Suprapubic skin (tissue), 4 donors: ENCODE measurements at regions not wholly inside any gene's neighbourhood (a gene's known extent, or its start where the extent isn't known, plus 50 kb on each side); places are given as distances from the start of the nearest gene placed in this dataset.
A peak's percentile ranks its signal among the peaks of the same experiment; 100 is the strongest.

Experiments
- DNase-seq, 2 donors: peaks; one replicate each; pipeline ENCODE4 v3.0.0-alpha.2; 2019; ENCODE audit warnings: low spot score in 2 of 2
- H3K27ac ChIP-seq: fragments of 200-600 bp; sonication (generic); one replicate; pipeline ENCODE4 v1.5.1; 2019
- H3K27me3 ChIP-seq: fragments of 200-600 bp; sonication (generic); one replicate; pipeline ENCODE4 v1.5.1; 2019
- H3K36me3 ChIP-seq: fragments of 200-600 bp; sonication (generic); one replicate; pipeline ENCODE4 v1.5.1; 2019
- H3K4me1 ChIP-seq: fragments of 200-600 bp; sonication (generic); one replicate; pipeline ENCODE4 v1.5.1; 2019
- H3K4me3 ChIP-seq: fragments of 200-600 bp; sonication (generic); one replicate; pipeline ENCODE4 v1.5.1; 2019; ENCODE audit warnings: mild to moderate bottlenecking
- H3K9me3 ChIP-seq: fragments of 200-600 bp; sonication (generic); one replicate; pipeline ENCODE4 v1.5.1; 2019
- EP300 ChIP-seq: sonication (generic); formaldehyde crosslinking; IDR thresholded peaks from one replicate; pipeline ENCODE4 v1.6.1; 2017; ENCODE audit warnings: antibody characterized with exemption
- POLR2A ChIP-seq, 2 donors: fragments of 450-650 bp; IDR thresholded peaks; one replicate each; pipeline ENCODE4 v1.6.1; 2017; ENCODE audit warnings: antibody characterized with exemption in 2 of 2, mild to moderate bottlenecking in 2 of 2, moderate library complexity in 2 of 2
- POLR2AphosphoS5 ChIP-seq, 3 donors: sonication (generic); formaldehyde crosslinking; IDR thresholded peaks; one replicate each; pipeline ENCODE4 v1.6.1; 2017; ENCODE audit warnings: antibody characterized with exemption in 3 of 3
- WGBS: methylation state at CpG from one replicate; pipeline ENCODE4 v1.1.5; 2018; 5-methylcytosine and 5-hydroxymethylcytosine counted together
- TF ChIP-seq, protein P1 (sequence below), 2 donors: fragments of 200-600 bp in 1 of 2; fragments of 450-650 bp in 1 of 2; sonication (generic) in 1 of 2; IDR thresholded peaks; one replicate each; pipeline ENCODE4 v1.5.1; 2016 to 2019; ENCODE audit warnings: antibody characterized with exemption in 2 of 2, mild to moderate bottlenecking in 1 of 2, moderate library complexity in 1 of 2

DNA sequence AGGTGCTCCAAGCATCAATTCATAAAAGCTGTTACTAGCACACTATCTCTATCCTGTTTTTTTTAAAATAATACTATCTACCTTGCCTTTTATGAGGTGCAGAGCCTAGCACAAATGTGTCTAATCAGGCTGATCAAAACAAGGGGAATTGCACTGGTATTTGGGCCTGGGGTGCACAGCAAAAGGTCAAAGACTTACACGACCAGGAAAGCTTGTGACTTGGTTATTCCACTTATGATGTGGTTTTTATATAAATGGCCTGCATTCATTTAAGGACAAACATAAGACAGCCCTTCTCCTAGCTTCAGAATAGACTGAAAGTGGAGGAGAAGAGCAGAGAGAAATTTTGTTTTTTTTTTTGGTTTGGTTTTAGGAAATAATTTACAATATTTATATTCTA, 98.4 kb upstream of the SGIP1 start:
- no peak overlapping the region for H3K4me3 ChIP-seq
- TF ChIP-seq POLR2A (IDR thresholded peaks at IDR 0.05) (no peak), EP300 (no peak), POLR2AphosphoS5 (IDR thresholded peaks at IDR 0.05) (no peak)
- TF ChIP-seq, protein P1, sequence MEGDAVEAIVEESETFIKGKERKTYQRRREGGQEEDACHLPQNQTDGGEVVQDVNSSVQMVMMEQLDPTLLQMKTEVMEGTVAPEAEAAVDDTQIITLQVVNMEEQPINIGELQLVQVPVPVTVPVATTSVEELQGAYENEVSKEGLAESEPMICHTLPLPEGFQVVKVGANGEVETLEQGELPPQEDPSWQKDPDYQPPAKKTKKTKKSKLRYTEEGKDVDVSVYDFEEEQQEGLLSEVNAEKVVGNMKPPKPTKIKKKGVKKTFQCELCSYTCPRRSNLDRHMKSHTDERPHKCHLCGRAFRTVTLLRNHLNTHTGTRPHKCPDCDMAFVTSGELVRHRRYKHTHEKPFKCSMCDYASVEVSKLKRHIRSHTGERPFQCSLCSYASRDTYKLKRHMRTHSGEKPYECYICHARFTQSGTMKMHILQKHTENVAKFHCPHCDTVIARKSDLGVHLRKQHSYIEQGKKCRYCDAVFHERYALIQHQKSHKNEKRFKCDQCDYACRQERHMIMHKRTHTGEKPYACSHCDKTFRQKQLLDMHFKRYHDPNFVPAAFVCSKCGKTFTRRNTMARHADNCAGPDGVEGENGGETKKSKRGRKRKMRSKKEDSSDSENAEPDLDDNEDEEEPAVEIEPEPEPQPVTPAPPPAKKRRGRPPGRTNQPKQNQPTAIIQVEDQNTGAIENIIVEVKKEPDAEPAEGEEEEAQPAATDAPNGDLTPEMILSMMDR (IDR thresholded peaks at IDR 0.05), result no peak
- no peak overlapping the region for H3K27ac ChIP-seq
- no peaks in the 10 kb centered on the region for H3K36me3 ChIP-seq
- H3K9me3 ChIP-seq, result peaks cover 4% of the 10 kb centered on the region
- H3K4me1 ChIP-seq, result peaks cover 8% of the 10 kb centered on the region
- H3K27me3 ChIP-seq, result no peaks in the 10 kb centered on the region
- WGBS, result 61% methylated on average over 1 of the region's 1 CpG
- DNase-seq, result no peak

DNA sequence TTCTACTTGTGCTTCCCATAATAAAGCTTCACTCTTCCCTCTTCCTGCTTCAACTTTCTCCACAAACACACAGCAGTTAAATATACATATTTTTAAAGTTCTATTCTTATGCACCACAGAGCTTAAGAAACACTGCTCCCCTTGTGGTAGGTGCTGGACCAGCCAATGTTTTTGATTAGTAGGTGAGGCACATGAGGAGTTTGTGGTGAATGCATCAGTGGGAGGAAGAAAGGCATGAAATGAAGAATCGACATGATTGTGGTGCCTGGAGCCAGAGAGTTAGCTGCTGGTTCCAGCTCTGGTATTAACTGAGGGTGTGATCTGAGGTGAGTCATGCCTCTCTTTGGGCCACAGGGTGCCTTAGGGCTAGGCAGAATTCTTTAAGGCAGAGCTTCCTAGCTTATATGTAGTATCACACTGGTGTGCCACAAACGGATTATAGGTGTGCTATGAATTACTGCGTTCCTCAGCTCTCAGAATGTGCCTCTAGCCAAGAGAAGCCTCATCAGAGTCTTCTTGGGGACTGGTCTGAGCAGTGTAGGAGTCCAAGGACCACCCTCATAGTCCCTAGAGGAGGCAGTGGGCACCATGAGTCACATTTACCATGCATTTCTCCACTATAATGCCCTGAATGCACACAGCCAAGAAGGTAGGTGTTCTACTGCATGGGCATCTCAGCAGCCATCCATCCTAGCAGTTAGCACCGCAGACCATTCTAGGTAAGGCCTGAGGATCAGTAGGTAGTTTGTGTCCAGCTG, 97.4 kb upstream of the SGIP1 start:
- peaks cover 8% of the 10 kb centered on the region for H3K4me1 ChIP-seq
- no peak overlapping the region for H3K4me3 ChIP-seq
- no peaks in the 10 kb centered on the region for H3K36me3 ChIP-seq
- no peaks in the 10 kb centered on the region for H3K9me3 ChIP-seq
- DNase-seq, result no peak
- peak overlapping the region; percentile 26 for H3K27ac ChIP-seq
- TF ChIP-seq POLR2AphosphoS5 (IDR thresholded peaks at IDR 0.05) (peak in 1 of 3 donors; percentile 37), POLR2A (IDR thresholded peaks at IDR 0.05) (no peak), EP300 (no peak)
- TF ChIP-seq, protein P1 (IDR thresholded peaks at IDR 0.05), result peak in 1 of 2 donors; percentile 33
- 69% methylated on average over 4 of the region's 4 CpGs for WGBS
- H3K27me3 ChIP-seq, result no peaks in the 10 kb centered on the region

DNA sequence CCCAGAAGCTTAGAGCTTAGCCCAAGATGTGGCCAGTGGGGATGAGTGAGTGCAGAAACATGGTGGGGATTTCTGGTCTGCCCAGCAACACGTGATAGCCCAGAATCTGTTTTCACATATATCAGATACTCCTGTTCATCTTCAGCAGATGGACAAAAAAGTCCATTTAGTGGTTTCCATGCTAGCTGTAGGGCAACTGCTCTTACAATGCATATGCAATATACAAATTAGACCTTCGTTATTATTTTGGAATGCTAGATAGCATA, 96.9 kb upstream of the SGIP1 start:
- TF ChIP-seq, protein P1 (IDR thresholded peaks at IDR 0.05), result no peak
- TF ChIP-seq POLR2AphosphoS5 (IDR thresholded peaks at IDR 0.05) (no peak), EP300 (no peak), POLR2A (IDR thresholded peaks at IDR 0.05) (no peak)
- Histone ChIP-seq H3K27ac (peak overlapping the region; percentile 26), H3K9me3 (no peaks in the 10 kb centered on the region), H3K27me3 (no peaks in the 10 kb centered on the region), H3K4me3 (no peak overlapping the region), H3K36me3 (no peaks in the 10 kb centered on the region), H3K4me1 (peaks cover 8% of the 10 kb centered on the region)
- no peak for DNase-seq
- WGBS, result 78% methylated on average over 2 of the region's 2 CpGs

DNA sequence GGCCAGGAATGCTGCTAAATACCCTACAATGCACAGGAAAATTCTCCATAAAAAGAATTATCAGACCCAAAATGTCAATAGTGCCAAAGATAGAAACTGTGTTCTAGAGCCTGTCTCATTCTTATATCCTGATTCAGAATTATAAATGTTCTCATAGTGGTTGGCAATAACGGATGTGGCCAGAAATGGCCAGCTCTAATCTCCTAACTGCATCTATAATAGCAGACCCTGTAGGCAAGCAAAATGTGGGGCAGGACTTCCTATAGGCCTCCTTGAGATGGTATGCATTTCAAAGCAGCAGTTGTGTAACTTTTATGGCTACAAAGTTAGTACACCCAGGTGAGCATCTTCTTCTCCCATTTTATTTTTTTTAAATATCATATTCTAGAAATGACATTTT, 95.9 kb upstream of the SGIP1 start:
- Histone ChIP-seq H3K27ac (no peak overlapping the region), H3K9me3 (no peaks in the 10 kb centered on the region), H3K4me3 (no peak overlapping the region), H3K36me3 (no peaks in the 10 kb centered on the region), H3K4me1 (peaks cover 8% of the 10 kb centered on the region), H3K27me3 (no peaks in the 10 kb centered on the region)
- TF ChIP-seq, protein P1 (IDR thresholded peaks at IDR 0.05), result no peak
- no peak for TF ChIP-seq POLR2A (IDR thresholded peaks at IDR 0.05)
- DNase-seq, result no peak
- 92% methylated on average over 1 of the region's 1 CpG for WGBS

DNA sequence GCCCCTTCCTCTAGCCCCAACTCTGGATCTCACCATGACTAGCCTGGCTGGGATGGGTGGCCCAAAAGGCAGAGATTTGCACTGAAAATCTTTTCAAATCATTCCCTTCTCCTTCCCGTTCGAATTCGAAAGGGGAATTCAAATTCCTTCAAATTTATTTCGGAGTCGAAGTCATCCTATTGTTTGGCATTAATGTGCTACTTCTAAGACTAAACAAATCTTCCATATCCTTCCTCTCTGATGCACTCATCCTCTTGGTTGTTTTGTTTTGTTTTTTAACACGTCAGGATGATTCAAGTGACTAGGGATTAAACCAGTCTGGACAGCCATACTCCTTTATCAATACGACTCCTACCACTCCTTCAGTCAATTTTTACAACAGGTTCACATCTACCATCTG, 95.5 kb upstream of the SGIP1 start:
- Histone ChIP-seq H3K27me3 (no peaks in the 10 kb centered on the region), H3K4me3 (no peak overlapping the region), H3K4me1 (peaks cover 8% of the 10 kb centered on the region), H3K27ac (no peak overlapping the region), H3K9me3 (no peaks in the 10 kb centered on the region), H3K36me3 (no peaks in the 10 kb centered on the region)
- 87% methylated on average over 7 of the region's 7 CpGs for WGBS
- no peak for DNase-seq
- TF ChIP-seq POLR2AphosphoS5 (IDR thresholded peaks at IDR 0.05) (no peak), POLR2A (IDR thresholded peaks at IDR 0.05) (no peak), EP300 (no peak)
- TF ChIP-seq, protein P1 (IDR thresholded peaks at IDR 0.05), result no peak
